Stimulated activated CD4-positive, alpha-beta T cell treated with anti-CD3 and anti-CD28 coated beads, TNF-alpha, amount 100 ng/mL, for 24 hours (primary cell): ENCODE measurements at regions not wholly inside any gene's neighbourhood (a gene's known extent, or its start where the extent isn't known, plus 50 kb on each side); places are given as distances from the start of the nearest gene placed in this dataset.

ENCODE experiments used
- DNase-seq, 3 experiments: peaks; one replicate each; pipeline ENCODE4 v3.0.0-alpha.2; 2020; ENCODE audit warnings: low read depth in 3 of 3

DNA sequence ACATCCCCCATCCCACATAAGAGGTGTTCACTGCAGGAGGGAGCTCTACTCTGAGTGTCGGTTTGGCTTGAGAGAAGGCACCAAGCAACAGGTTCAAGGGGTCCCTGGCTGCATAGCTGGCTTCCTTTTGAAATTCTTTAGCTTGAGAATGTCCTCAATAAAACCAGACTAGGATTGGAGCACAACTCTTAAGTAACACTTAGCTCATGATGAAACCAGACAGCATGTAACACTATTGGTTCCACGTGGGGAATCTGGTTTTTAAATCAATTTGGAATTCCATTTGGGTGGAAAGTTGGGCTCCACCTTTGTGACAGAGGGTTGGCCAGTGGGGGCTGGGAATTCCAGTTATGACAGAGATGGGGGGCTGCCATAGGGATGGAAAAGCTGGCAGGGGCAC is 281.2 kb downstream of the TLE3 start:
- no peak for DNase-seq

DNA sequence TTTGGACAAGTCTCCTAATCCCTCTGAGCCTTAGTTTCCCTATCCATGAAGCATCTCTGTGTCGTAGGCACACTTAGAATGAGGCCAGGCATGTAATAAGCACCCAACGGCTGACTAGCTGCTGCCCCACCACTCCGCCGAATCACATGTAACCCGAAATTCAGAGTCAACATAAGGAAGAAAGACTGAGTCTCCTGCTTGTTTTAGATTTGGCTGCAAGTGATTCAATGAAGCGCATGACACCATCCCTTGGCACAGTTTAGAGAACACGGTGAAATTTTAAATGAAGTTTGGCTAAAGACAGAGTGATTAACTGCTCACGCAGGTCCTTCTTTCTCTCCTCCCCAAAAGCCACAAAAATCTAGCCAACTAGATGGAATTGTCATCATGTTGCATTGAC is 279.2 kb downstream of the TLE3 start:
- no peak for DNase-seq

DNA sequence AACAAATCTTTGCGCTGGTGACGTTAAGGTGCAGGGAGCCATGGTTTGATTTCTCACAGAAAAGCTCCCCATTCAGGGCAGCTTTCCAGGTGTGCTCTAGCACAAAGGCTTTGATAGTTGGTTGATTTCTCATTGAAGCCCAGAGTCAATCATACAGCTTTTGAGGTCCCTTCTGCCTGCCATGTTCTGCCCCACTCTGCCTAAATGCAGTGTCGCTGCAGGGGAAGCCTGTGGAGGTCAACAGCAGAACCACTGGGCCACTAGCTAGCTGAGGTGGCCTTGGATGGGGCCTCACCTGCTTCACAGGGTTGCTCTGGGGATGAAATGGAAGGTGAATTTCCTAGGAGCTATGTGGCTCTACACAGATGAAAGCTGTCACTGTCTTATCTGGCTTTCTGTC is 278.3 kb downstream of the TLE3 start:
- DNase-seq, result no peak

DNA sequence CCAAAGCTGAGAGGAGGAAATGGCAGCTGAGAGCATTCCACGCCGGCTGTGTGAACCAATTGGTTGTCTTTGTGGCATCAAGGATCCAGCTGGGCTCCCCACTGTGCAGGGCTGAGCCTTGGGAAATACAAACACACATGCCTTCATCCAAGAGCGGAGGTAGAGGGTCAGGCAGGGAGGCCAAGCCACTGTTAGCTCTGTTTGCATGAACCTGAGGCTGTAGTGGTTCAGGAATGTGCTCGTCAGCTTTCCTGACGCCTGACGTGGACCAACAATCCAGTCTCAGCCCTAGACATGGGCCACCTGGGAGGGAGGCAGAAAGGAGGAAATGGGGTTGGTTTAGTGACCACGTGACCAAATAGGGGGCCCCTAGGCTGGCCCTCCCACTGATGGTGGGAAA is 276.9 kb downstream of the TLE3 start:
- no peak for DNase-seq

DNA sequence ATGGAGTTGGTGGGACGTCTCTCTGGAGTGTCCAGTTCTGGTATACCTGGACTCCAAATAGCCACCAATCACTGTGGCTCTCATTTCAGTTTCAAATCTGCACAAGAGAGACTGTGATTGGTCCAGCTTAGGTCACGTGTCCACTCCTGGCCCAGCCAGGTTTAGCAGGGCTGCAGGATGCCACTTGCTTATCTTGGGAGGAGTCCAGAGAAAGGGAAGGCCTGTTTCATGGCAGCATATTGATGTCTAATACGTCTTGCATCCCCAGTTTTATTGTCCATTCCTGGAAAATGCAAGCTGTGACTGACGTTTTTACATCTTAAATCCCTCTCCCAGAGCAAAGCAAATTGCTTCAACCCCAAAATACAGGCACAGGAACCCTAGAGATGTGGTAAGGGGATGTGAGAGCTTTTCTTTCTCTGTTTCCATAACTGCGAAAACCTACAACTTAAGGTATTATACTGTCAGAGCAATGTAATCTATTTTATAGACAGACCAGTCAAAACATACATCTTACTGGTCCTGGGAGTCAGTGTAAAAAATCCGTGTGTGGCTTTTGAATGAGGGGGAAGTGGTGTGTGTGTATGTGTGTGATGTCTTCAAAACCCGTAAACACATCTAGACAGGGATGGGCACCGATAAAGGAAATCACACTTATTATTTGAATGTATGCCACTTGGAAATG is 274.4 kb downstream of the TLE3 start:
- no peak for DNase-seq

DNA sequence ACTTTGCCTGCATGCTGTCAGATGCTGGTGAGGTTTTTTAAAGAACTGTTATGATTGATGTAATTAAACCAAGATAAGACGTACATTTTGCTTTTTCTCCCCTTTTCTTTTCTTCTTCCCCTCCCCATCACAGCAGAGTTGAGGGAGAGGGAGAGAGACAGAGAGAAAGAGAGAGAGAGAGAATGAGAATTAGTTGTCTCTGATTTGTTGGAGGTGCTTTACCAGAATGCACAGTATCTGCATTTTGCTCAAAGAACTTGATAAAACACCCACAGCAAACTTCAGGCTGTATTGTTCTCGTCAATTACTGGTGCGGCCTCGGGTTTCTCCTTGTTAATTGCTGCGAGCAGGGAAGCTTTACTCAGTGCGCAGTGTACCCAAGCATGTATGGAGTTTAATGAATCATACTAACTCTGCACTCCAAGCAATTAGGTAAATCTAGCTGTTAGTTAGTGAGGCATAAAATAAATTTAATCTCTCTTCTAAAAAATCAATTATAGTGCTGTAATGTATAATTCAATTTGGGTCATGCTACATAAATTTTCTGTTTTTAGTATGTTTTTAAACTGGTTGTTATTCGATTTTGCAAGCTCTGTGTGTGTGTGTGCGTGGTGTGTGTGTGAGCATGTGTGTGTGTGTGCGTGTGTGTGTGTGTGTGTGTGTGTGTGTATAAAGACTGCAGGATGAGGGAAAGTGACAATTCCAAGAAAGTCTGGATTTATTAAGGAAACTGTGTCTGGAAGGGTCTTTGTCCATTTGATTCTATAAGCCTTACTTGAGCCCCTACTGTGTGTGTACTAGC is 273.4 kb downstream of the TLE3 start:
- DNase-seq, result no peak

DNA sequence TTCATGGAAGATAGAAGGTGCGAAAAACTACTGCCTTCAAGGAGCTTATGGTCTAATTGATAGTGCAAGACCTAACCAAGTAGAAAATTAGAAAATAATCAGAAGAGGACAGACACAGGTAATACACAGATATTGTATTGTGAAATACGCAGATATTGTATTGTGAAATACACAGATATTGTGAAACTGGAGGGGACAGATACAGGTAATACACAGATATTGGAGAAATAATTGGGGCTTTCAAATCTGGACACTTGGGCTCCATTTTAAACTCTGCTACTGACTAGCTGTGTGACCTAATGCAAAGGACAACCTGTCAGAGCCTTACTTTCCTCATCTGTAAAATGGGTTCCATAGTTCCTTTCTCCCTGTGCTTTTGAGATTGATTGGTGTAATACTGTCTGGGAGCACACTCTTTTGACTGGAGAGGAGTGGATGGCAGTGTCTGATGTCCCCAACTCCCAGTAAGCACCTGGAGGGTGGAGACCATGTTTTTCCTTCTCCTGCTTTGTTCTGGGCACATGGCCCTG is 272.8 kb downstream of the TLE3 start:
- no peak for DNase-seq

DNA sequence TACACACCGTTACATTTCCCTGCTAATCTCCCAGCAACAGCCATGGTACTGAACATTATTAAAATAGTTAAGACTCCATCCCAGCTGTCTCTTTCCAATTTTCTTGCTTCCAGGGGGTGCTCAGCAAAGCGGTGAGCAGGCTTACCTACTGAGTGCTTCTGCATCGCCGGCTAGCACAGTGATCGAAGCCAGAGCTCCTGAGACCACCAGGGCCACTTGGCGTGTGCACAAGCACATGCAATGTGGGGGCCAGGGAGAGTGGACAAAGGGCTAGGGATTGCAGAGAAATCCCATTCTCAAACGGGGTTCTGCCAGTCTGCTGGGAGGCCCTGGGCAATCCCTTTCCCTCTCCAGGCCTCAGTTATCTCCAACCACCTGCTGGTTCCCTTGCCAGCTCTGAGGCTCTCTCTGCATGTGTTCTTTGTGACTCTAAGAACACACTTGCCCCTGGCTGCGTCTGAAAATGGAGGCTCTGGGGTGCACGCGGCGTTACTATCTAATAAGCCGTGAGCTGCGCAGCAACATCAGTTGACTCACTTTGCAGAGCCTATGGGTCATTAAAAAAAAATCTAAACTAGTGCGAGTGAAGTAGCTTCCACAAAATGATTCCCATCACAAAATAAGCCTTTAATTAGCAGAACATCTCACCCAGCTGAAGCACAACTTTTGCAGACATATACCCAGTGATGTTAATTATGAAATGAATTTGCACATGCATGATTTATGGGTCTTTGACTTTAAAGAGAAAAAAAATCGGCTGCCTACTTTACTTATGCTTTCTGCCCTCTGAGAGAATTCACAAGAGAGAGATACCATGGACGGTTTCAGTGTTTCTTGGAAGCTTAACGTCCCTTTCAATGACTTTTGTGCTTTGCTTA is 271.5 kb downstream of the TLE3 start:
- DNase-seq, result no peak

DNA sequence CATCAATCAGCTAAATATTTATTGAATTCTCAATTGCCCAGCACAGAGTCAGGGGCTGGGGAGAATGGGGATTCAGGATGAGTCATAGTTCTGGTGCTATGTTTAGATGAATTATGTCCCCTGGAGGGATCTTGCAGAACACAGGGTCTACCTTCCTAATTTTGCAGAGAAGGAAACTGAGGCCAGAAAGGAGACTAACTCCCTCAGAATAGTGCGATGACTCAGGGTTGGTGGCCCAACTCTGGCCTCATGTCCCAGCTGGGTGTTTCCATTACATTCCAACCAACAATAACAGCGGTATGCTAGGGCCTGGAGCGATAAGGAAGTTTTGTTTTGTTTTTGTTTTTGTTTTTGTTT is 270.9 kb downstream of the TLE3 start:
- DNase-seq, result no peak

DNA sequence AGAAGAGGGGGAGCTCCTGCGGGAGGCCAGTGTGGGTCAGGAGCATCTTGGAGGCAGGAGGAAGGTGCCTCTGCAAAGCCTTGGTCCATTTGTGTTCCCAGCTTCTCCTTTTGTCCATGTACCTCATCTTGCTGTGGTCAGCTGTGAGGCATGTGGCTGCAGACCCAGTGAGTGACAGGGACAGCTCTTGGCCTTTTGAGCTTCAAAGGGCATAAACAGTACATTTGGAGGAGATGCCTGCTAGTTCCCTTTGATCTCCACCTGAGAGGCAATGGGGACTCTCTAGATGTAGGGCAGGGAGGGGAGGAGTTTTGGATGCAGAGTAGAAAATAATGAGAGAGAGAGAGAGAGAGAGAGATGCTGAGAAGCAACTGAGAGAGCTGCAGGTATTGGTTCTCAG is 270.0 kb downstream of the TLE3 start:
- DNase-seq, result no peak

DNA sequence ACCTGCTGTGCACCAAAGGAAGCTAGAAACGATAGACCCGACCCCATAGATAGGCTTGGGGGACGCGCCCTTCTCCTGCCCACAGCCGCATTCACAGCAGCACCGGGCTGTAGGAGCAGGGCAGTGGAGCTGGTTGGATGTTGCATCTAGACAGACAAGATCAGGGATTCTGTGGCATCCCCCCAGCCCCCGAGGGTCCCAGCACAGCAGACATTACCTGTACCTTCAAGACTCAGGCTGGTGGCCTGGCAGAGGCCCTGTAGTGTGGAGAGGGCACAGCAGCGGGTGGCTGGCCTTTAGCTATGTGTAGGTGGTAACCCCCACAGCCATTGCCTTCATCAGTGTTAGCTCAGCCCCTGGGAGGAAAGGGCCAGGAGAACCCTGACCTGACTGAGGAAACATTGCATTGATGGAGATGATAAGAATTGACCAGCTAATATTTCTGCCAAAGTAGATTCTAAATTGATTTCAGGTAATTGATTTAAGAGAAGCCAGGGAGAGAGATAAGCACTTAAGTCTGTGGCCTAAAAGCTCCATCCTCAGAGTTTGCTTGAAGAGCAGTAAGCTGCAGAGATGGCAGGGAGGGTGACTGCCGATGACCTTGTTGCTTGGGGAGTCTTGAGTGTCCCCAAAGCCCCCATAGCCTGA is 269.4 kb downstream of the TLE3 start:
- no peak for DNase-seq

DNA sequence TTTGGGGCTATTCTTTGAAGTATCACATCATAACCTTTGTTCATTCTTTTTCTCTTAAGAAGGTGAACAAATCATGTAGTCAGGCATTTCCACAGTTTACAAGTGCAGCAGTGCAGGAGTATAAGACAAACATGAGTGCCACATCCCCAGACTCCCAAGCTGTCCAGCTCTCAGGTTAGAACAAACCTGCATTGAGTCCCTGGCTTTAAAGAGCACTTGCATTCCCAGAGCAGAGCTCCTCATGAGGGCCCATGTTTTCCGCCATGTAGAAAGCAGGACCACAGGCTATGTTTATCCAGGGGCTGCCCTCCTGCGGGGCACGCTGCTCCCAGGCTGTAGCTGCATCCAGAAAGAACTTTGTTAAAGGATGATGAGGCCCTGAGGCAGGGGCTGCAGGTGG is 267.7 kb downstream of the TLE3 start:
- DNase-seq, result no peak

DNA sequence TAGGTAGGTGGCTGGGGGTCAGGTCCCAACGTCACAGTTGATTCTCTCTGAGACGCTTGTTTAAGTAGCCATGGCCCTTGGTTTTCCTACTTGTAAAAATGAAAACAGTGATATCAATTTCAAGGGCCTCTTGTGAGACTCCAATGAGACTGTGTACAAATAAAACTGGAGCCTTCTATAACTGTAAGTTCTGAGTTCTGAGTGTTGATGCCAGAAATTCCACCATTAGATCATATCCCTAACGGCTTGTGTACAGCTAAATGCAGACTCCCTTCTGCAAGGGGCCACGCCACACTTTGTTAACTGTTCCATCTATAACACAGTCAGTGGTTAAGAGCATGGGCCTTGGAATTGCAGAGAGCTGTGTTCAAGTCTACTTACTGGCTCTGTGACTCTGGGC is 267.3 kb downstream of the TLE3 start:
- DNase-seq, result no peak

DNA sequence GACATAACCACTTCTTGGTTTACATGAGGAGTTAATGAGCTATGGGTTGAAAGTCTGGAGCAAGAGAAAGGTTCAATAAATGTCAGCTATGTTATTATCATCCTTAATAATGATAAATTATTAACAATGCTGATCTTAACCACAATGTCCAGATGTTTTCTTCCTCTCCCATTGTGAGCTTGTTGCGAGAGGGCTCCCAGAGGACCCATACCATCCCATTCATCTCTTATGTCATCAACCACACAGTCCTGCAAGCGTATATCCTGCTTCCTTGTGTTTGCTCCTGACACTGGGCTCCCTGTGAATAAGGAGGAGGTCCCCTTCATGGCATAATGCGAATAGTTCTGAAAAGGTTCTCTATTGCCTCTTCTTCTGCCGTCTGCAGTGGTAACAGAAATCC is 266.8 kb downstream of the TLE3 start:
- DNase-seq, result no peak

DNA sequence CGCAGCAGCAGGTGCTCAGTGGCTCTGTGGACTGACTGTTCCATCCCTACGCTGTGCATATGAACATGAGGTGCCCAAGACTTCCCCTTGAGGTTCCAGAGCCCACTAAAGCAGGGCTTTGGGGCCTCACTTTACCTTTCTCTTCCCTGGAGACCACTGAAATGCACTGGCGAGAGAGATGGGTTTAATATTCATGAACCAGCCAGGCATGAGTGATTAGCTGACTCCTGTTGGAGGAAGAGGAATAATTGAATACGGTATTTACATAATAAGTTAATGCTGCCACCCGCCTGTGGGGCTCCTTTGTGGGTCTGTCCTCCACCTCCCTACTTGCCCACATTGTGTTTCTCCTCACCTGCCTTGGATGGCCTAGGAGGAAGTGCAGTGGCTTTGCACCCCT is 263.4 kb downstream of the TLE3 start:
- DNase-seq, result no peak

DNA sequence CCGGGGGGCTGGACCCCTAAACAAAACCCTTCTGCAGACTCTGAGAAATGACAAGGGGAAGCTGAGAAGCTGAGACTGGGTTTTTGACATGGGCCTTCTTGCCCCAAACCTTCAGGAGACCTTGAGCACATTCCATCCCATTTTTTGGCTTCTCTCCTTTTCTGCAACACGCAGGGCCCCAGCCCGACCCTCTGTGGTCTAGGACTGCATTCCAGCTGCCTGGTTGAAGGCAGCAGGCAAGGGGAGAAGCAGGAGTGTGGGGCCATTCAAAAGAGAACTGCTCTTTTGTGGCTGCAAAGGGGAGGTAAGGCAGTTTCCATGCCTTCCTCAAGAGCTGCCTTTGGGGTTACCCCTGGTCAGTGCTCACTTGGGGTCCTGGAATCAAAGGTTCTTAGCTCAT is 263.0 kb downstream of the TLE3 start:
- DNase-seq, result no peak

DNA sequence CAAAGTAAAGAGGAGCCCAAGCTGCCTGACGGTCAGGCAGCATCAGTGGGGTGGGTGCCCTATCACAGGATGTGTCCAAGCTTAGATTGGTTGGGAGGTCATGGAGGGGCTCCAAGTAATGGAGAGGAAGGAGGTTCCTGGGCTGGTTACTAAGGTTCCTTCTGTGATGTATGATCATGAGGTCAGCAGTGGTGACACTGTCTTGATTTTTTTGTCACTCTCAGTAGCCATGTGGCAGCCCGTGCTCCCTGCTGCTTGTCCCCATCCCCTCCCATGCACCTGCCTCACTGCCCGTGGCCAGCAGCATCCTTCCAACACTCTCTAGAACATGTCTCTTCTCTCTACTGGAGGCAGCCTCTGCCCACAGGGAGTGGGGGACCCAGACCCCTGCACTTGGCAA is 261.7 kb downstream of the TLE3 start:
- DNase-seq, result no peak

DNA sequence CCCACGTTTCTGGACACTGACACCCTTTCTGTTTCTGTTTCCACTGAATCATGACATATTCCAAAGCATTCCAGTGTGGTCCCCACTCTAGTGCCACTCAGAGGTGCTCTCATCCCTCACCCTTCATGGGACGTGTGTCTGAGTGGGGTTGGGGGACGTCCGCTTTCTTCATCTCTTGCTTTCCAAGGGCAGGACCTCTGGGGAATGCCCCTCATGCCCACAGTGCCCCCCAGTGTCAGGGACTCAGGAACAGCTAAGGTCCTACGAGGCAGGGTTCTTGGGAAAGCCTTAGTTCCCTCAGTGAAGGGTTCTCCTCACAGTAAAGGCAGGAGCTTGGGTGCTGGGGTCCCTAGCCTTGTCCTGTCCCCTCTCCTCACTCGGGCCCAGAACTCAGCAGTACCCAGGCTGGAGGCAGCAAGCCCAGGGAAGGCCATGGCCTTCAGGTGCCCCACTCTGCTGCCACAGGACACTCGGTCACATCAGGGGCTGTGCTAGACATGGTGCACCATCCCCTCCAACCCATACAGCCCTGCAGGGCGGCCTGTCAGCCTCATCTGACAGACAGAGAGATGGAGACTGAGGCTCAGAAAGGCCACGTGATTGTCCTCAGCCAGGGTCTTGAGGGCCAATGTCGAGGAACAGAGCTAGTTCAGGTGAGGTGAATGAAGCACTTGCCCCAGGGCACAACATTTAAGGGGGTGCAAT is 261.0 kb downstream of the TLE3 start:
- no peak for DNase-seq

DNA sequence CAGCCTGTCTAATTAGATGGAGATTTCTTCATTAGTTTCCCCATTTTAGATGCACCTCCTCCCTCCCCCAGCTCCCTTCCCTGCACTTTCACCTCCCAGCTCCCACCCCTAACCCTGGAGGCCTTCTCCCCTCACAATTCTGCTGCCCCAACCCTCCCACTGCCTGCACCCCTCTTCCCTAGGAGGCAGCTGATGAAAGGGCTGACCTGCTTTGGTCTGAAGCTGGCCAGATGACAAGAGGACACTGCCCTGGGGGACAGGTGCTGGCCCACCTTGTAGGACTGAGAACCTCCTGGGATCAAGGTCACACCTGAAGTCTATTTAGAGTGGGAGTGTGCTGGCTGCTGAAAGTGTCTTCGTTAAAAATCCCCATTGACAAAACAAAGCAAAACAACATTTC is 259.4 kb downstream of the TLE3 start:
- no peak for DNase-seq

DNA sequence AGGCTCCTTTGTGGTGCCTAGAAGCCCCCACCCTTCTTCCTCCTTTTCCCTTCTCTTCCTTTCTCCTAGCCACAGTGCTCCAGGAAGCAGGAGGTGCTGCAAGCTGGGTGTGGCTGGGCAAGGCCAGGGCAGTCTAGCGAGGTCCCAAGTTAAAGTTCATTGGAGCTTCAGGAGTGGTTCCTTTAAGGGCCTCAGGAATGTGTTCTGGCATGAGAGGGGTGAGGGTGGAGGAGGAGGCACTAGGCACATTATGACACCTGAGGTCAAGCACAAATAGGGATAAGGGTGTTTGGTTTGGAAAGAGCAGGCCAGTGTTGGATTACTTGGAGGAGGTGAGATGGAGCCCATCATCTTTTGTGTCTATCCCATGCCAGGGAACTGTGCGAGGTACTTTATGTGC is 258.7 kb downstream of the TLE3 start:
- DNase-seq, result no peak

DNA sequence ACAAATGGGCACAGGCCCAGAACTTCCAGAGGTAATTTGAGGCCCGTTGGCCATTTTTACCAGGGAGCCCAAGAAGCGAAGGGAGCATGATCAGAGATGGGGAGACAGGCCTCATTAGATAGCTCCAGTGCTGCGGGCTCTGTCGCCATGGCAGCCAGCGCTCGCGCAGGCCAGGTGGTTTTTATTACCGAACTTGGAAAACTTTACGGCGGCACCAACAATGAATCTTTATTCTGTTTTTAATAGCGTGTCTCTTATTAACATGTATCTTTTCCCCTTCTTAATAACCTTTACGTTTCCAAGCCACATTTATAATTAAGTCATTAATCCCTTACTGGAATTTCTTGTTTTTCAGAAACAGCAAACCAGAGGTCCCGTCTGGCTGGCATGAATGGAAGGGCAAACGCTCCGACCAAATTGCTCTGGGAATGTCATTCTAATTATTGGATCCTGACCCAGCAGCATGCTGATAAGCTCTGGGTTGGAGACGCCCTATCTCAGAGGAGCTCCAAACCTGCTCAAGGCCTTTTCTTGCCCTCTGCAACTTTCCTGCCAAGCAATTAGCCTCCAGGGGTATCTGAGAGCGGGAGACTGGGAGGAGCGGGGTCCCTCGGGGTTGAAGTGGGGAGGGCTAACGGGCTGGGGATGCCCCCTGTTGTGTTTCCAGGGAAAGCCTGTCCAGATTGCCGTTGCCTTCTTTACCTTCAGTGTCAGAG is 256.4 kb downstream of the TLE3 start:
- no peak for DNase-seq
